A673 (cell line): ENCODE measurements at regions not wholly inside any gene's neighbourhood (a gene's known extent, or its start where the extent isn't known, plus 50 kb on each side); places are given as distances from the start of the nearest gene placed in this dataset.

Experiments
- BruUV-seq: library from RNA; stranded (reverse); fragments of 400-500 nt; replicated peaks from 2 replicates; lab custom pipeline; 2021; lab: Mats Ljungman, UMichigan
- CTCF ChIA-PET: fragments of 300-600 bp; sonication (Branson Sonifier 250); formaldehyde crosslinking; loops from one replicate; lab custom pipeline; 2022; ENCODE audit warnings: antibody characterized with exemption; lab: Charles Lee
- POLR2A ChIA-PET: fragments of 300-600 bp; sonication (Branson Sonifier 250); formaldehyde crosslinking; loops from one replicate; lab custom pipeline; 2022; ENCODE audit warnings: antibody characterized with exemption; ENCODE audit not compliant: low non-redundant PET; lab: Charles Lee
- DNase-seq: peaks from one replicate; pipeline ENCODE4 v3.0.0-alpha.2; 2015; ENCODE audit warnings: low spot score
- H3K27ac ChIP-seq: fragments of 200-600 bp; sonication (generic); 2 replicates; pipeline ENCODE4 v1.5.1; 2016; ENCODE audit warnings: mixed run types, low read depth, mild to moderate bottlenecking, mixed read lengths, antibody characterized with exemption, low read length; ENCODE audit not compliant: poor library complexity, severe bottlenecking
- H3K27me3 ChIP-seq: fragments of 200-600 bp; sonication (generic); replicated peaks from 2 replicates; pipeline ENCODE4 v1.6.1; 2017; ENCODE audit warnings: mixed run types, low read depth, mild to moderate bottlenecking, mixed read lengths, antibody characterized with exemption, low read length; ENCODE audit not compliant: insufficient read depth, poor library complexity
- H3K36me3 ChIP-seq: fragments of 200-600 bp; sonication (generic); 2 replicates; pipeline ENCODE4 v1.6.1; 2016; ENCODE audit warnings: mixed run types, mild to moderate bottlenecking, mixed read lengths, antibody characterized with exemption, low read length; ENCODE audit not compliant: insufficient read depth, poor library complexity, severe bottlenecking
- H3K4me1 ChIP-seq: fragments of 200-600 bp; sonication (generic); 2 replicates; pipeline ENCODE4 v1.6.1; 2017; ENCODE audit warnings: mixed run types, mild to moderate bottlenecking, mixed read lengths, antibody characterized with exemption, low read length; ENCODE audit not compliant: insufficient read depth, poor library complexity, severe bottlenecking
- H3K4me3 ChIP-seq: fragments of 200-600 bp; sonication (generic); 2 replicates; pipeline ENCODE4 v1.5.1; 2016; ENCODE audit warnings: low read depth, mixed run types, mild to moderate bottlenecking, mixed read lengths, low read length; ENCODE audit not compliant: poor library complexity, severe bottlenecking
- H3K9me3 ChIP-seq: fragments of 200-600 bp; sonication (generic); 2 replicates; pipeline ENCODE4 v1.6.1; 2016; ENCODE audit warnings: mixed run types, low read depth, mild to moderate bottlenecking, mixed read lengths, antibody characterized with exemption, low read length; ENCODE audit not compliant: poor library complexity, severe bottlenecking
- EZH2 ChIP-seq: fragments of 200-600 bp; sonication (generic); IDR thresholded peaks from 2 replicates; pipeline ENCODE4 v1.6.1; 2017; ENCODE audit warnings: borderline replicate concordance, low read depth, mild to moderate bottlenecking, mixed read lengths, antibody characterized with exemption, low read length; ENCODE audit not compliant: poor library complexity, severe bottlenecking
- intact Hi-C: fragments of 100-400 bp; cut with micrococcal nuclease; formaldehyde crosslinking; loops from one replicate; pipeline ENCODE4 v1.10.0; 2022; ENCODE audit not compliant: unreplicated experiment
- TF ChIP-seq, protein P1 (sequence below): fragments of 300-800, 200-600 bp; sonication (generic); conservative IDR thresholded peaks from 2 replicates; pipeline ENCODE4 v1.5.1; 2017; ENCODE audit warnings: low read depth, mild to moderate bottlenecking, antibody characterized with exemption, low read length, moderate library complexity, mixed read lengths

GRCh38 chr3:197356741-197357140, 58.3 kb upstream of the DLG1 start:
- Histone ChIP-seq H3K4me1 (no peaks in the 10 kb centered on the region), H3K27ac (no peak overlapping the region), H3K9me3 (peaks cover 7% of the 10 kb centered on the region), H3K36me3 (no peaks in the 10 kb centered on the region), H3K4me3 (no peak overlapping the region), H3K27me3 (no peaks in the 10 kb centered on the region)
- POLR2A ChIA-PET, result no interaction called here
- no TSS peak for BruUV-seq
- no peak for DNase-seq
- TF ChIP-seq, protein P1, sequence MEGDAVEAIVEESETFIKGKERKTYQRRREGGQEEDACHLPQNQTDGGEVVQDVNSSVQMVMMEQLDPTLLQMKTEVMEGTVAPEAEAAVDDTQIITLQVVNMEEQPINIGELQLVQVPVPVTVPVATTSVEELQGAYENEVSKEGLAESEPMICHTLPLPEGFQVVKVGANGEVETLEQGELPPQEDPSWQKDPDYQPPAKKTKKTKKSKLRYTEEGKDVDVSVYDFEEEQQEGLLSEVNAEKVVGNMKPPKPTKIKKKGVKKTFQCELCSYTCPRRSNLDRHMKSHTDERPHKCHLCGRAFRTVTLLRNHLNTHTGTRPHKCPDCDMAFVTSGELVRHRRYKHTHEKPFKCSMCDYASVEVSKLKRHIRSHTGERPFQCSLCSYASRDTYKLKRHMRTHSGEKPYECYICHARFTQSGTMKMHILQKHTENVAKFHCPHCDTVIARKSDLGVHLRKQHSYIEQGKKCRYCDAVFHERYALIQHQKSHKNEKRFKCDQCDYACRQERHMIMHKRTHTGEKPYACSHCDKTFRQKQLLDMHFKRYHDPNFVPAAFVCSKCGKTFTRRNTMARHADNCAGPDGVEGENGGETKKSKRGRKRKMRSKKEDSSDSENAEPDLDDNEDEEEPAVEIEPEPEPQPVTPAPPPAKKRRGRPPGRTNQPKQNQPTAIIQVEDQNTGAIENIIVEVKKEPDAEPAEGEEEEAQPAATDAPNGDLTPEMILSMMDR, result no peak
- TF ChIP-seq EZH2, result no peak
- CTCF ChIA-PET, result no interaction called here
- intact Hi-C loops, result no loop called here

DNA sequence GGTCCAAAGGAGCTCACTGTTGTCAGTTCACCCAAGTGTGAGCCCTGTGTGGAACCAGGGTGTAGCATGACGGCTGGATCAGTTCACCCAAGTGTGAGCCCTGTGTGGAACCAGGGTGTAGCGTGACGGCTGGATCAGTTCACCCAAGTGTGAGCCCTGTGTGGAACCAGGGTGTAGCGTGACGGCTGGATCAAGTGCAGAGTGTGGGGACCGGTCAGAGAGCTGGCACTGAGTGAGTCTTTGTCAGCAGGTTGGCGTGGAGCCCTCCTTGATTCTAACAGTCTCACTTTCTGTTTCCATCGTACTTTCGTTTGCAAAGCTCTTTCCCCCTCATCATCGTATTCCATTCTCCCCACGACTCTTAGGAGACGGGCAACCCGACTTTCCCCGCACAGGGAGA, 57.9 kb upstream of the DLG1 start:
- POLR2A ChIA-PET, result no interaction called here
- intact Hi-C loops, result no loop called here
- CTCF ChIA-PET, result no interaction called here
- no peaks in the 10 kb centered on the region for H3K36me3 ChIP-seq
- TF ChIP-seq EZH2, result no peak
- TF ChIP-seq, protein P1, result no peak
- no peaks in the 10 kb centered on the region for H3K27me3 ChIP-seq
- H3K27ac ChIP-seq, result no peak overlapping the region
- H3K4me1 ChIP-seq, result no peaks in the 10 kb centered on the region
- DNase-seq, result no peak
- BruUV-seq, result no TSS peak
- H3K9me3 ChIP-seq, result peaks cover 7% of the 10 kb centered on the region
- H3K4me3 ChIP-seq, result no peak overlapping the region

- Histone ChIP-seq H3K36me3 (no peaks in the 10 kb centered on the region), H3K4me1 (no peaks in the 10 kb centered on the region), H3K27ac (no peak overlapping the region), H3K9me3 (peaks cover 7% of the 10 kb centered on the region), H3K4me3 (no peak overlapping the region), H3K27me3 (no peaks in the 10 kb centered on the region)
- POLR2A ChIA-PET, result no interaction called here
- DNase-seq, result no peak
- intact Hi-C loops, result no loop called here
- CTCF ChIA-PET, result no interaction called here
- no peak for TF ChIP-seq EZH2
- TF ChIP-seq, protein P1, result no peak
- BruUV-seq, result no TSS peak
Measured at GRCh38 chr3:197355713-197356112, 57.3 kb upstream of the DLG1 start.
